ENCODE measurements at regions not wholly inside any gene's neighbourhood (a gene's known extent, or its start where the extent isn't known, plus 50 kb on each side); places are given as distances from the start of the nearest gene placed in this dataset.

DNA sequence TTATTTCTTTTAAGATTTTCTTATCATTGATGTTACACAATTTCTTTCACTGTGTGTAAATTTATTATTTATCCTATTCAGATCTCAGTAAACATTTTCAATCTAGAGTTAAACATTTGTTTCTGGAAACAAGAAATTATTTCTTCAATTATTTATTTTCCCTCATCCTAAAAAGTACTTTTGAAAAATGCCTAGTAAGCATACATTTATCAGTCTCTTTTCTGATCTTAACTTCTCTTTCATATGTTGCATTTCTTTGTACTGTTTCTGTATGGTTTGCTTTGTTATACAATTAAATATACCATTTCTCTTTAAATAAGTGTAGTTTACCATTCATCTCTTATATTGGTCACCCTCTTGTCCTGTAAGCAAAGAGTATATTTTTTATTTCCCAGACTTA is 263.2 kb downstream of the C12orf50 start:
- H3K27ac Mint-ChIP-seq = no peak overlapping the region
- Histone ChIP-seq H3K27me3 (ENCODE audit: control insufficient read depth in 2 of 2, insufficient read depth in 2 of 2, low read length in 2 of 2) (no peaks in the 10 kb centered on the region), H3K79me2 (ENCODE audit: insufficient read depth, low read length) (no peaks in the 10 kb centered on the region), H3K27ac (ENCODE audit: low read depth in 1 of 2, low read length in 2 of 2) (no peak overlapping the region), H4K20me1 (ENCODE audit: insufficient read depth, low read length) (no peaks in the 10 kb centered on the region), H3K4me3 (replicated peaks in 1 of 3; ENCODE audit: low read depth in 2 of 3, low read length in 3 of 3) (no peak overlapping the region), H3K9me3 (replicated peaks in 1 of 2; ENCODE audit: control insufficient read depth in 1 of 2, insufficient read depth in 1 of 2, low read length in 2 of 2) (no peaks in the 10 kb centered on the region), H3K4me1 (ENCODE audit: control insufficient read depth in 1 of 2, insufficient read depth in 2 of 2, low read length in 2 of 2) (no peaks in the 10 kb centered on the region), H3K36me3 (replicated peaks in 1 of 2; ENCODE audit: control insufficient read depth in 1 of 2, insufficient read depth in 2 of 2, low read length in 2 of 2) (no peaks in the 10 kb centered on the region), H3K9ac (ENCODE audit: insufficient read depth, low read length, poor library complexity, severe bottlenecking) (no peak overlapping the region), H2AFZ (ENCODE audit: insufficient read depth, low read depth, low read length, poor library complexity, severe bottlenecking) (no peak overlapping the region), H3K4me2 (replicated peaks; ENCODE audit: extremely low read depth, low read length, poor library complexity, severe bottlenecking) (no peak overlapping the region)
- no peak for DNase-seq
- intact Hi-C loops (cut with micrococcal nuclease) = no loop called here
- TF ChIP-seq, protein P1, sequence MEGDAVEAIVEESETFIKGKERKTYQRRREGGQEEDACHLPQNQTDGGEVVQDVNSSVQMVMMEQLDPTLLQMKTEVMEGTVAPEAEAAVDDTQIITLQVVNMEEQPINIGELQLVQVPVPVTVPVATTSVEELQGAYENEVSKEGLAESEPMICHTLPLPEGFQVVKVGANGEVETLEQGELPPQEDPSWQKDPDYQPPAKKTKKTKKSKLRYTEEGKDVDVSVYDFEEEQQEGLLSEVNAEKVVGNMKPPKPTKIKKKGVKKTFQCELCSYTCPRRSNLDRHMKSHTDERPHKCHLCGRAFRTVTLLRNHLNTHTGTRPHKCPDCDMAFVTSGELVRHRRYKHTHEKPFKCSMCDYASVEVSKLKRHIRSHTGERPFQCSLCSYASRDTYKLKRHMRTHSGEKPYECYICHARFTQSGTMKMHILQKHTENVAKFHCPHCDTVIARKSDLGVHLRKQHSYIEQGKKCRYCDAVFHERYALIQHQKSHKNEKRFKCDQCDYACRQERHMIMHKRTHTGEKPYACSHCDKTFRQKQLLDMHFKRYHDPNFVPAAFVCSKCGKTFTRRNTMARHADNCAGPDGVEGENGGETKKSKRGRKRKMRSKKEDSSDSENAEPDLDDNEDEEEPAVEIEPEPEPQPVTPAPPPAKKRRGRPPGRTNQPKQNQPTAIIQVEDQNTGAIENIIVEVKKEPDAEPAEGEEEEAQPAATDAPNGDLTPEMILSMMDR (IDR thresholded peaks at IDR 0.05) = no peak
- no peaks in the 10 kb centered on the region for H3K36me3 Mint-ChIP-seq
- peaks cover 0 to 2% (median 0%) of the 10 kb centered on the region in 7 donors for H3K9me3 Mint-ChIP-seq
- peaks cover 0 to 1% (median 0%) of the 10 kb centered on the region in 3 donors for H3K27me3 Mint-ChIP-seq (ENCODE audit: low read depth in 3 of 3)
- H3K4me3 Mint-ChIP-seq = no peak overlapping the region
- H3K4me1 Mint-ChIP-seq = no peaks in the 10 kb centered on the region

DNA sequence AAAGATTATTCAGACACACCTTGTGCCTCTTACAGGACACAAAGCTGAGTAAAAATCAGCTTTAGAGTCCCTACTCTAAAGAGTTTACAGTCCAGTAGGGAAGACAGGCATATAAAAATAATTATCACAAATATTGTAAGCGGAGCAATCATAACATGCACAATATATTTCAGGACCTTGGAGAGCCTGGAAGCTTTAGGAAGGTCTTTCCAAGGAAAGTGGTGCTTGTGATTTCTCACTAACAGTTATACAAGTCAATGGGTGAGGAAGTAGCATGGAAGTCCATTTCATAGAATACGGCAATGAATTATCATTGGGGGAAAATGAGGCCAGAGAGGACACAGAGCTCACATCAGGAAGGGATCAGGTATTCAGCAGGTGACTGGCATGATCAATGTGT is 268.3 kb downstream of the C12orf50 start:
- Mint-ChIP-seq H3K27ac (no peak overlapping the region), H3K4me3 (no peak overlapping the region), H3K36me3 (no peaks in the 10 kb centered on the region), H3K27me3 (ENCODE audit: low read depth in 3 of 3) (peaks cover 0 to 1% (median 0%) of the 10 kb centered on the region in 3 donors), H3K9me3 (peaks cover 0 to 2% (median 0%) of the 10 kb centered on the region in 7 donors), H3K4me1 (no peaks in the 10 kb centered on the region)
- intact Hi-C loops (cut with micrococcal nuclease) = no loop called here
- H3K4me2 ChIP-seq (replicated peaks; ENCODE audit: extremely low read depth, low read length, poor library complexity, severe bottlenecking) = no peak overlapping the region
- TF ChIP-seq, protein P1 (IDR thresholded peaks at IDR 0.05) = no peak
- H3K4me1 ChIP-seq (ENCODE audit: control insufficient read depth in 1 of 2, insufficient read depth in 2 of 2, low read length in 2 of 2) = no peaks in the 10 kb centered on the region
- WGBS (ENCODE audit: insufficient coverage) = 0% methylated on average over 1 of the region's 2 CpGs
- H3K27me3 ChIP-seq (ENCODE audit: control insufficient read depth in 2 of 2, insufficient read depth in 2 of 2, low read length in 2 of 2) = no peaks in the 10 kb centered on the region
- no peaks in the 10 kb centered on the region for H4K20me1 ChIP-seq (ENCODE audit: insufficient read depth, low read length)
- no peaks in the 10 kb centered on the region for H3K9me3 ChIP-seq (replicated peaks in 1 of 2; ENCODE audit: control insufficient read depth in 1 of 2, insufficient read depth in 1 of 2, low read length in 2 of 2)
- H3K9ac ChIP-seq (ENCODE audit: insufficient read depth, low read length, poor library complexity, severe bottlenecking) = no peak overlapping the region
- no peak overlapping the region for H3K27ac ChIP-seq (ENCODE audit: low read depth in 1 of 2, low read length in 2 of 2)
- no peak overlapping the region for H3K4me3 ChIP-seq (replicated peaks in 1 of 3; ENCODE audit: low read depth in 2 of 3, low read length in 3 of 3)
- no peaks in the 10 kb centered on the region for H3K36me3 ChIP-seq (replicated peaks in 1 of 2; ENCODE audit: control insufficient read depth in 1 of 2, insufficient read depth in 2 of 2, low read length in 2 of 2)
- DNase-seq = no peak
- no peaks in the 10 kb centered on the region for H3K79me2 ChIP-seq (ENCODE audit: insufficient read depth, low read length)
- H2AFZ ChIP-seq (ENCODE audit: insufficient read depth, low read depth, low read length, poor library complexity, severe bottlenecking) = no peak overlapping the region

Data from CD14-positive monocyte (primary cell).